A204.1 (cell line): ENCODE measurements at regions not wholly inside any gene's neighbourhood (a gene's known extent, or its start where the extent isn't known, plus 50 kb on each side); places are given as distances from the start of the nearest gene placed in this dataset.
"Not testable (repeated sequence)": the region's sequence is repeated elsewhere in the genome, so short reads cannot be mapped to it uniquely, and the experiment has no call there.

Source experiments
- FAIRE-seq: peaks from 2 replicates; lab custom pipeline; 2012; peaks lifted over from hg19 to GRCh38; lab: Jason Lieb, UNC

DNA sequence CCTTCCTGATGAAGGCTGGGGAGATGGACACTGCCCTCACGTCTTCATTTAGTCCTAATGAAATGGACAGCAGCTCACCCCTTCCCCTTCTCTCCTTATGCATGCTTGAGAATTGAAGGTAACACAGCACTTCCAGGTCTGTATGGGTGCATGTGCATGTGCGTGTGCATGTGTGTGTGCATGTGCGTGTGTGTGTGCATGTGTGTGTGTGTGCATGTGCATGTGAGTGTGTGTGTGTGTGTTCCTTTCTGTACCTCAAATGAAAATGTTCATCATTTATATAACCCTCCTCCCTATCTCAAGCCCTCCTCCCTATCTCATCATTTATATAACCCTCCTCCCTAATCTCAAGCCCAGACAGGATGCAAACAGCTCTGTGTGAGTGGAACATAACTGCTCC is 444.8 kb downstream of the MAT2B start:
- FAIRE-seq: no peak

DNA sequence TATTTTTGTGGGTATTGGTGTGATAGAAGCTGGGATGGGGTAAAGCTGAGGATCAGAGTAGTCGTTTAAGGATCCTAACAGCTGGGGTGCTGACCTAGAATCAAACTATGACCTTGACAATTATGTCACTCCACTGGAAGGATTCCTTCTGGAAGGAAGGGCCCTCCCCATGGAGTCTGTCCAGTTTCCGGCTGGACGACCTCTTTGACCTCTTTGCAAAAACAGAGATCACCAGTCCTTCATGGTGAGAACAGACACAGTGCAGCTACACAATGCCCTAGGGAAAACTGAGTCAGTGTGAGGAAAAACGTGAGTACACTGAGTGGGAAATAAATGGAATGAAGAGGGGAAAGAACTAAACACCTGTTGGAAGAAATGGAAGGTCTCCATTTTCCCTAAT is 445.6 kb downstream of the MAT2B start:
- FAIRE-seq: no peak

DNA sequence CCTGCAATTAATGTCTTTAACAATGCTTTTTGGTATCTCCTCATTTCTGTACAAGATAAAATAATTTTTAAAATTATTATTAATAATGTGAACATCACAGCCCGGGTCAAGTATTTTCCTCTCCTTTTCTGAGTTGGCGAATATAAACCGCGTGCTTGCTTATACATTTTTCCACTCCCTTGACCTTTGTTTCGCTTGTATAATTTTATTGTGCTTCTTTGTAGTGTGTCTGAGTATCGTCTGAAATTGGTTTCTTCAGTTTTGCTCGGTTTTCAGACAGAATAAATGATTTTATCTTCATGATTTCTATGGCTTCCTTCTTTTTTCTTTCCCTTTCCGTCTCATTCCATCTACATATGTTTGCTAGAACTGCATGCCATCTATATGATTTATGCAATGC is 448.5 kb downstream of the MAT2B start:
- no peak for FAIRE-seq

DNA sequence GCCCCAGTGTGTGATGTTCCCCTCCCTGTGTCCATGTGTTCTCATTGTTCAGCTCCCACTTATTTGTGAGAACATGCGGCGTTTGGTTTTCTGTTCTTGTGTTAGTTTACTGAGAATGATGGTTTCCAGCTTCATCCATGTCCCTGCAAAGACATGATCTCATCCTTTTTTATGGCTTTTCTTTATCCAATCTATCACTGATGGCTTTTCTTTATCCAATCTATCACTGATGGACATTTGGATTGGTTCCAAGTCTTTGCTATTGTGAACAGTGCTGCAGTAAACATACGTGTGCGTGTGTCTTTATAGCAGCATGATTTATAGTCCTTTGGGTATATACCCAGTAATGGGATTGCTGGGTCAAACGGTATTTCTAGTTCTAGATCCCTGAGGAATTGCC is 455.8 kb downstream of the MAT2B start:
- not testable (repeated sequence) for FAIRE-seq

DNA sequence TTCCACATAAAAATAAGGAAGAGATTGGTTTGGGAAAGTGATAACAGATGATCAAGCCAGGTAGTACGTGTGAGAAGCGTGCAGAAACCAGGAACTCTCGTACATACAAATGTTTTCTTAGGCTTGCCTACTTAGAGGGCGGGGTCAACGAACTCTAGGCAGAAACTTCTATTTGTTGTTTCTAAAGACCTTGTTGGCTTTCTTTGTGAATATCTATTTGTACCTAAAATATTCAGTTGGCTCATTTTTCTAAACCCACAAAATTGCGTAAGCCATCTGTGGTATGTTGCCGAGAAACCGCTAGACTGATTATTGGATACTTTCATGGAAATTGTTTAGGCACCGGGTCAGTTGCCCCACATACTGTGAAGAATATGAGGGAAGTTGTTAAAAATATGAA is 458.5 kb downstream of the MAT2B start:
- FAIRE-seq: no peak

DNA sequence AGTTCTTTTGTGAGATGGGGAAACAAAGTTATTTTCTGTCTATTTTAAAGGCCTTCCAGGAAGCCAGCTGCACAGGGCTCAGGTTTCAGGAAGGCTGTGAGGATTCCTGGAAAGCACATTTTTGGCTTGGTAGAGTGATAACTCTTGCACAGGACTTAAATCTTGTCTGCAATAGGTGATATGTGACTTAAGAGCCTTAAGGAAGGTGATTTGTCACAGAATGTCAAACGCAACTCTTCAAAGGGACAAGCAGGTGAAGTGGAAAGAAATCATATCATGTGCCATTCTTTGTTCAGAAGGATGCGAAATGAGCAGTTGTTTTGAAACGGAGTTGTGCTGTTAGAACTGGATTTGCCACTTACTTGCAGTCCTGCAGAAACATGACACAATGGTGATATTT is 459.3 kb downstream of the MAT2B start:
- FAIRE-seq: no peak

DNA sequence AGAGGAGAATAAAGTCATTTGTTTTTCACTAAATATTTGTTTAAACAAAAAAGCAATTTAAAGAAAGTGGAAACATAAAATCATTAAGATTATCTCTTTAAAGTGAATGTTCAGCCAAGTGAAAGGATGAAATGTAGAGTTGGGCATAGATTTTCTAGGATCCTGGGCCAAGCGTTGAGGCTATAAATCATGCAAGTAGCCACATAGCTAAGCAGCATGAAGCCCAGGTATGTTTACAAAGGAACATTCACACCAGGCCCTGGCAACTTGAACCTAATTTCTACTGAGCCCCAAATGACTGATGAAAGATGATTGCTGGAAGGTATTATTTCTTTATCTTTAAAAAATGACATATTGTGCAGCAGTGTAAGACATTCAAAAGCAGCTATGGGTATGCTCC is 461.8 kb downstream of the MAT2B start:
- FAIRE-seq: no peak

DNA sequence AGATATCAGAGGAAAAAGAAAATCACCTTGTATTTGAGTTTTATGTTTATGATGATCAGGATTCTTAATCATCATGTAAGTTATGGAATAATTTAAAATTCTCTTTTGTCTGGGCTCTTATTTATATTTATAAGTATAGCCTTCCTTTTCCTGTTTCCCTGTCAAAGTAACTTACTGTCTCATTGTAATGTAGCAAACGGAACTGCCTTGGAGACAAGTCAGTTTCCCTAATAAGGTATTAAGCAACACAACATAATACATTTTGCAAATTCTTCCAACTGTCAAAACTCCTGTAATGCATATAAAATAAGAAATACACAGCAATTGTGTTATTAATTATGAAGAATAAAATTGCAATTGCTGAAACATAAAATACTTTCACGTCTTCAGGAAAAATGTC is 463.2 kb downstream of the MAT2B start:
- FAIRE-seq: no peak

DNA sequence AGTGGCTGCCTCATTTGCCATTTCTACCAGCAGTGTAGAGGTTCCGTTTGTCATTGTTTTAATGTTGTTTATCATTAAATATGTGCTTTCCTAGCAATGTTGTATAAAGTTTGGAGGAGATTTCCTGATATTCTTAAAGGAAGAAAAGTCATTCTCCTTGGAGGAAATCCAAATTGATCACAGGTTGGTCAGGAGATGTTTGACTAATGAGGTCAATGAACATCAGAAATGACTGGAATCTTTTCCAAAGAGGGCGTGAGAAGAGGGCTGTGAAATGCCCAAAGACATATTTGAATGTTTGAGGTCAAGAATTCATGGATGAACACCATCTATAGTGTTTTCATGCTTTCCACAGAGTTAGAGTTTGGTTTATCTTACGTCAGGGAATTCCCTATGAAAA is 471.3 kb downstream of the MAT2B start:
- no peak for FAIRE-seq

DNA sequence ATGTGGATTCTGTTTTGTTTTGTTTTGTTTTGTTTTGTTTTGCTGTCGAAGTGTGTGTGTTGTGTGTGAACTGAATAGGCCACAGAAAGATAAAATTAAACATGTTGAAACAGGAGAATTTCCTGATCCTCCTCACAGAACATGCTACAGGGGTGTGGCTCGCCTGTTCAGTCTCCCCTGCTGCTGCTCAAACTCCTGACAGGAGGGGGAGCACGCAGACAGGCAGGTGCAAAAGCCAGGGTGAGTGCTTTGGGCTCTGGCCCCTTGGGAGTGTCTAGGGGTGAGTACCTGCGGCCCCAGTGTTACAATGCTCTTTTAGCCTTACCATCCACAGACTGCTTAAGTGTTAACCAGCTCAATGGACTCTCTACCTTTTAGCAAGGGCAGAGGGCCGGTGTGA is 473.5 kb downstream of the MAT2B start:
- no peak for FAIRE-seq

DNA sequence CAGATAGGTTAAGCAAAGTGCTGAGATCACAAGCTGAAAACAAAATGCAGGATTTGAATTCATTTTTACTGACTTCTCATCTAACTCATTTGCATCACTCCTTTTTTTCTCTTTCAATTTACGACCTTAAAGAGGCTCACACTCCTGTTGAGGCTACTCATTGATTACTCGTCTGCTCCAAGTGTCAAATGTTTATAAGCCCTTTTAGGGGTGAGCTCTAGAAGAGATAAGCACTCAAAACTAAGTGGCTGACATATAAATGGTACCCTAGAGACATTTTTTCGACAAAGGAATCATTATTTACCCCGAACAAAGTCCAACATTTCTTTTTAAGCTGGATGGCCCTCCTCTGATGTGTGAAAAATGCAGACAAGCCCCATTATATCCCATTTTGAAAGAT is 483.1 kb downstream of the MAT2B start:
- no peak for FAIRE-seq

DNA sequence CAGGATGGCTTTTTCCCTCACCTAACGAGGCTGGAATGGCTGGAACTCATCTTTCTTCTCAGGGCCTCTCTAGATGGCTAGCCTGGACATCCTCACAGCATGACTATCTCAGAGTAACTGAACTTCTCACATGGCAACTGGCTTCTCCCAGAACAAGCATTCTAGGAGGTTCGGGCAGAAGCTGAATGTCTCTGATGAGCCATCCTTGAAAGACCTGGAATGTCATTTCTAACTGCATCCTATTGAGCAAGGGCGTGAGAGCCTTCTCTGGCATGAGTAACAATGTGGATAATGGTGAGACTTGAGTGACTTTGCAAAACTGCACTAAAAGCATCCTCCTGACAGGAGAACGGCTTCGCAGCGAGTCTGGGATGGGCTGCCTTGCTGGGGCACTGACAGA is 487.7 kb downstream of the MAT2B start:
- no peak for FAIRE-seq

DNA sequence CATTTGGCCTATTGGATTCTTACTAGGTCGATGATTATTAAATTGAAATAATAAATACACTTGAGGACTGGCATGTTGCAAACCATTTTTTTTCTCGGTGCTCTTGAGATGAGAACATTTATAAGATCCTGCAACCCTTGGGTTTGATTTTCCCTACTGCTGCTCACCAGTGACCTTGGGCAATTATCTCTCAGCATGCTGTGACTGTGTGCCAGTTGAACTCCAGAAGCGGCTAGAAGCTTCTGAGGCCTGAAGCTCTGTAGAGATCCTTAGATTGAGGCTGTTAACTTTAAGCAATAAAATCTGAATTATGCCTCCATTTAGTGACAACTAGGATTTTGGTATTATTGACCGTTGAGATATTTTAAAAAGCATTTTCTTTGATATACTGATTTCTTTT is 489.8 kb downstream of the MAT2B start:
- FAIRE-seq: no peak

DNA sequence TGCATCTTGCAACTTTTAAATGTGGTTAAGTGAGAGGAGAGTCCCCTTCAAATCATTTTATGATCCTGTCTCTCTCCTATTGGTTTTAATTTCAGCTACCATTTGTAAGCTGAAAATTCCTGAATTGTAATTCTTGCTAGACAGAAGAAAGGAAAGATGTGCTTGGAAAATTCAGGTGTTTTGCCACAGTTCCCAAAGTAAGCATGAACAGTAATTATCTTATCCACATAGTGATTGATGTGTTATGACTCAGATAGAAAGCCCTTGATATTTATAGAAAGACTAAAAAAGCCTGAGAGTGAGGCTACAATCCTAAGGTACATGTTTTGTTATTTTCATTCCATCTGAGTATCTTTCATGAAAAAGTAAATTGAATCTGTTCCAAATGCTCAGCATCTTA is 492.5 kb downstream of the MAT2B start:
- FAIRE-seq: no peak

DNA sequence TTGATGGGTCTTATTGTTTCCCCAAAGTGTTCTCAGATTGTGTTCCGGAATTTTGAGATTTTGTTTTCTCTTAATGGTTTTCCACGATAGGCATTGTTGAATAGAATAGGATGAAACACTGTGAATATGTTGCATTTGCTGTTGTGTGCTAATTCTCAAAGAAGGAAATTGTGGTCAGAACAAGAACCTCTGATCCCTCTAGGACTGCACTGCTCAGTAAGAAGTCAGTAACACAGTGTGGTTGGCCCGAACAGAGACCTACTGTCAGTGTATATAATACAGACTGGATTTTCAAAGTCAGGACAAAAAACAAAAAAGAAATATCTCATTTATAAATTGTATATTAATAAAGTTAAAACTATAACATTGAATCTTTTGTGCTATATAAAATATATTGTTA is 494.8 kb downstream of the MAT2B start:
- no peak for FAIRE-seq

DNA sequence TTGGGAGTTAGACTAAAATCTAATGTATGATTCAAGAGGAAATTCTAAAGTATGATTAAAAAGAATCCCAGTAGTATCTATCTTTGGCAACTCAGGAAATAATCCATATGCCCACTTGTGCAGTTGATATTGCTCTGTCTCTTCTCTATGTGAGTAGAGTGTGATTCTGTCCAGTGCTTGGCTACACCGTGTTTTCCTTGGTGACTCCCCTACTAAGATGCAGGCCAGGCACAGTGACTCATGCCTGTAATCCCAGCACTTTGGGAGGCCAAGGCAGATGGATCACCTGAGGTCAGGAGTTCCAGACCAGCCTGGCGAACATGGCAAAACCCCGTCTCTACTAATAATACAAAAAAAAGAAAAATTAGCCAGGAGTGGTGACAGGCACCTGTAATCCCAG is 495.4 kb downstream of the MAT2B start:
- FAIRE-seq: no peak

DNA sequence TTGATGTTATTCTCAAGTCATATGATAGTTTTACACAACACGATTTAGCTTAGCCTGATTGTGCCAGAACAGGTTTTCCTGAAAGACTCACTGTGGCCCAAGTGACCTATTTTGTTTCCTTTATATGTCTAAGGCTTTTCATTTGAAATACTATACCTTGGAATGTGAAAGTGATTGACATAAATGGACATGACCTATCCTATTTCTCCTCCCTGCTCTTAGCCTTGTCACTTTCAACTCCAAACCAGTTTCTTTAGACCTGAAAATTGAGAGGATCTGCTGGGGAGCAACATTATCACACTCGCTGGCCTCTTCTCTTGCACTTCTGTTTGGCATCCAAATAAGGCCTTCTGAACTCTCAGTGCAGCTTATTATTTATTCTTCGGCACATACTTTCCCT is 496.8 kb downstream of the MAT2B start:
- FAIRE-seq: no peak

DNA sequence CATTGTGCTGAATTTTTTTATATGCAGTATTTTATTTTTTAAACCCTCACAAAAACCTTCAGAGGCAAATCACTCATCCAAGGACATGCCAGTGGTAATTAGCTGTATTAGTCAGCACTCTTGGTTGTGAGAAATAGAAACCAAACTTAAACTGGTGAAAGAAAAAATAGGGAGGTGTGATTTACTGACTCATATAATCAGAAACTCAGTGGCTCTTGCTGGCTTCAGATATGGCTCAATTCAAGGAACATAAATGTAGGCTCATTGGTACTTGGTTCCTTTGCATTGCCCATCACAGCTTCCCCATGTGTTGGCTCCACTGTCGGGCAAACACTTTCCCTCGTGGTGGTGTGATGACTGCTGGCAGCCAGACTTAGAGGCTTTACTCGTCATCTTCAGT is 497.2 kb downstream of the MAT2B start:
- no peak for FAIRE-seq

DNA sequence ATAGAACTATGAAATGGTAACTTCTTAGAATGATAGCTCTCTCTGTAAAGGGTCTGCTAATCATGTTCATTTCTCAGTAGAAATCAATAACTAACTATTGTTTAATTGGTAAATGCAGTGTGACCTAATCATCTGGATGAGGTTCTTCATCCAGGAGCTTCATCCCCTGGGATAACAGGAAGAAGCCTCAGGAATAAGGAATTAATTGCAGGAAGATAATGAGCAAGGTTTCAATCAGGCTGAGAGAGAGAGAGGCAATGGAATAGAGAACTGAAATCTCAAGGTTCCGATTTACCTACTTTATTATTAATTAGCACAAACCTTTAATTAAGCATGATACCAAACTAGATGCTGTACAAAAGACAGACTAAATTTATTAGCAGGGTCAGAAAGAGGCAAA is 499.7 kb downstream of the MAT2B start:
- FAIRE-seq: no peak

DNA sequence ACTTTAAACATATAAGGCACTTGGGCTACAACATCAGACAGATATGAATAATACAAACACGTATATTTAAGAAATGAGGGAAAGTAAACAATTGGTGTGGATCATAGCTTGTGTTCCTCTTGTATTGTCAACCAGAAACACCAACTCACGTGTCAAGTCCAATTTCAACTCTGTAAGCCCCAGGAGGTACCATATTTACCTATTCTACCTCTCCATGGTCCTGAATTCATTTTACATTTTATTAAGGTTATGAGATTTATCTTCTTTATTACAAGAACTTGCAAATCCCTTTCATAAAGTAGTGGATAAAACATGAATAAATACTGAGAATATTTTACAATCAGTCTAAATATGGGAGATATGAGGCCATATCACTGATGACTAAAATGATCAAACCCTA is 501.6 kb downstream of the MAT2B start:
- no peak for FAIRE-seq

DNA sequence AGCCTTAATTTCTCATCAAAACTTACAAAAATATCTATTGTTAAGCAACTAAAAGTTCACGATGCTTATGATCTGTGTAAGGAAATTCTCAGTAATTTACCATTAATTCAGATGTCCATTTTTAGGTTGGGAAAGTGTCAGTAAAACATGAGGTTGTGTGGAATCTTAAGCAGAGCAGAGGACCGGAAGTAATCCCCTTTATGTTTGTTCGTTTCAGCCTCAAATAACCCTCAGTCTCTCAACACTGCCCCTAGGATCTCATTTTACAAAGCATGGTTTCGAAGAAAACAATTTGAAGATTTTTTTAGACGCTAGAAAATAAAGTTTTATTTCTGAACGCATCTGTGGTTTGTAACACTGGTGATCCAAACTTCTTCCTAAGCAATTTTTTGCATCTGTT is 504.2 kb downstream of the MAT2B start:
- FAIRE-seq: no peak

DNA sequence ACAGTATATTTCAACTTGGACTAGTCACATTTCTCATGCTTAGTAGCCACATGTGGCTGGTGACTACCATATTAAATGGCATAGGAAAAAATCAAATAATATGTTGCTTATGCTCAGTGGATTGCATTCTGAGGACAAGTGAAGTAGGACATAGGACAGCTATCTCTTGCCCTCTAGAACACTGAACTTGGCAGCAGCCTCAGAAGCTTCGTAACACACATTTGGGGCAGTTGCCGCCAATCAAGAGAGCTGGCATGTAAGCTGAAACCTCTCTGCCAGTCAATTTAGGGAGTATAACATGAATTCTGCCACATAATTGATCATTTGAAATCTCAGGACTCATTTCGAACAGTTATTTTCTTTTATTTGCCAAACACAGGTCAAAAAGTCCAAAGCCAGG is 505.5 kb downstream of the MAT2B start:
- FAIRE-seq: no peak

DNA sequence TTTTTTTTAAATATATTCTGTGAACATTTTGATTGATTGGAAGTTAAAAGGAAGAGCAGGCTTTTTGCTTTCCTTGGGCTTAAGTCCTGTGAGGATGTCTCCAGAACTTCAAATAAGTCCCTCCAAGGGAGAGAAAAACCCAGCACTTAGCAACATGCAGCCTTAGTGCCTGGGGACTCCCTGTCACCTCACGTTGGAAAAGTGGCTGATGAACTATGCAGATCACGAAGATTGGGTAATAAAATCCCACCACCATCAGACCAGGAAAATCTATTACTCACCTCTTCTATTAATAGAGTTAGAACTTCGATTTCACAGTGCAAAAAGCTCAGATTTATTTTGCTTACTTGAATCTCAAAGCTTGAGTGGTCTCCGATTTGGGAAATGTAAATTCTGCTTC is 507.0 kb downstream of the MAT2B start:
- no peak for FAIRE-seq

DNA sequence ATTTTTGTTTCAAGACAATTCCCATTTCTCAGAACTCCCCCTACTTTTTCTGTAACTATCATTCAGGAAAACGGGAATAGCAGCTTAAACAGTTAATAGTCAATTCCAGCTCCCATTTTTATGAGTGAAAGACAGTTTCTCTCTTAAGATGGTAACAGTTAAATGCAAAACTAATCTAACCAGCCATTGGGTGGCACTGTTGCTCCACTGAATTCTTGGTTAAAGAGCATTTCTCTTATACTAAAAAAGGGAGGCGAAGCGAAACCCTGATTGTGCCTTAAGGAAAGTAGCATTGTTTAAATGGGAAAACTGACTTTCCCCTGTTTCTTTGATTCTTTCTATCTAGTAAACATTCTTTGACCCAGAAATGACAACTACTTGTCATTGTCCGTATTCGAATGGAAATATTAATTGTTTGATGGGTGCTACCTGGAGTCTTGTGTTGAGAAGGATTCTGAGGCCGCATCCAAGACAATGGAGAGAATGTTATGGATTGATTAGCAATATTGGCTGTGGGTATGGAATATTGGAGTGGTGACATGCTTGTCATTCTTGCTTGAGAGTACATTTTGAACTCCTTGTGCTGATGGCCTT is 507.8 kb downstream of the MAT2B start:
- peak; percentile 90 for FAIRE-seq

DNA sequence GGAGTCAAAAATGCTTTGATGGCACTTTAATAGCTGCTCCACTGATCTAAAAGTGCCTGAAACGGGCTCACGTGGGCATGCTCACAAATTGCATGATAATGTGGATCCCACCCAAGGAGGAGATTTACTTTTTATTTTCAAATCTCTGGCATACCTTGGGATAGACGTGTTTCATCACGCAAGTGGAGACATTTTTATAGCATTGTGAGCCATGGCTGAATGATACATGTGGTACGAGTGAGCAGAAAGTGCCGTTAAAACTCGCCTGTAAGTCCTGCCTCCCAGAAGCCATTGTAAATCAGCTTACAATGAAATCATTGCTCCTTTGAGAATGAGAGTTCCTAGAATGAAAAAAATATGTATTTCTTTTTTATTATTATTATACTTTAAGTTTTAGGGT is 514.7 kb downstream of the MAT2B start:
- FAIRE-seq: no peak
